Bone marrow (tissue), 2 donors: ENCODE measurements at regions not wholly inside any gene's neighbourhood (a gene's known extent, or its start where the extent isn't known, plus 50 kb on each side); places are given as distances from the start of the nearest gene placed in this dataset.
"Not testable (repeated sequence)": the region's sequence is repeated elsewhere in the genome, so short reads cannot be mapped to it uniquely, and the experiment has no call there.

Experiments used
- DNase-seq, 2 donors: peaks; one replicate each; lab custom pipeline; 2025; lab: John Stamatoyannopoulos, UW

GRCh38 chr3:13248640-13249039, 171.5 kb downstream of the NUP210 start:
- no peak for DNase-seq

GRCh38 chr3:13245615-13245978, 172.4 kb upstream of the IQSEC1 start:
- no peak for DNase-seq

- DNase-seq, result no peak
Measured at GRCh38 chr3:13243586-13243985, 170.4 kb upstream of the IQSEC1 start.

- DNase-seq, result no peak
Measured at GRCh38 chr3:13242364-13242737, 169.1 kb upstream of the IQSEC1 start.

GRCh38 chr3:13241621-13242363, 168.6 kb upstream of the IQSEC1 start:
- no peak for DNase-seq

- no peak for DNase-seq
Measured at GRCh38 chr3:13240928-13241618, 167.8 kb upstream of the IQSEC1 start.

GRCh38 chr3:13239467-13239760, 166.2 kb upstream of the IQSEC1 start:
- DNase-seq, result no peak

GRCh38 chr3:13238687-13239466, 165.6 kb upstream of the IQSEC1 start:
- no peak for DNase-seq

GRCh38 chr3:13237776-13238490, 164.7 kb upstream of the IQSEC1 start:
- DNase-seq, result no peak

GRCh38 chr3:13236557-13237173, 163.4 kb upstream of the IQSEC1 start:
- DNase-seq, result no peak

- DNase-seq, result no peak
Measured at GRCh38 chr3:13235897-13236296, 162.7 kb upstream of the IQSEC1 start.

- no peak for DNase-seq
Measured at GRCh38 chr3:13235079-13235478, 161.8 kb upstream of the IQSEC1 start.

- no peak for DNase-seq
Measured at GRCh38 chr3:13234666-13235065, 161.4 kb upstream of the IQSEC1 start.

- DNase-seq, result no peak
Measured at GRCh38 chr3:13233487-13234485, 160.6 kb upstream of the IQSEC1 start.

- DNase-seq, result no peak
Measured at GRCh38 chr3:13231781-13232666, 158.8 kb upstream of the IQSEC1 start.

- no peak for DNase-seq
Measured at GRCh38 chr3:13229273-13229949, 156.2 kb upstream of the IQSEC1 start.

- DNase-seq, result no peak
Measured at GRCh38 chr3:13228584-13228983, 155.4 kb upstream of the IQSEC1 start.

GRCh38 chr3:13228169-13228568, 154.9 kb upstream of the IQSEC1 start:
- DNase-seq, result not testable (repeated sequence)
